ENCODE measurements at regions not wholly inside any gene's neighbourhood (a gene's known extent, or its start where the extent isn't known, plus 50 kb on each side); places are given as distances from the start of the nearest gene placed in this dataset.

DNA sequence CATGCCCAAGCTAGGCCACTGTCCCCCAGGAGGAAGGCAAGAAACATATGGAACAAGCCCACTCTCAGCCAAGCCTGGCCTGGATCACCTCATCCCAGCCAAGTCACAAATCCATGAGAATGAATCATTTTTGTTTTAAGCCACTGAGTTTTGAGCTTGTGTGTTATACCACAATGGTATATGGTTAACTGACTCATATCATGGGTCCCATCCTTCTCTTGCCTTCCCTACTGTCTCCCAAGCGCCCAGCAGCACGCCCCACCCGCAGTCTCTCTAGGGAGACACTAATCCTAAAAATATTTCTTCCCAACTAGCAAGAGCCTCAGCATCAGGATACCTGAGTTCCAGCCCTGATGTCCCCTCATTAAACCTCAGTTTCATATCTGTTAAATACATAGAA is 248.1 kb downstream of the CDK5RAP2 start:
- no peak overlapping the region for H3K4me3 ChIP-seq (ENCODE audit: low read depth, low read length)
- WGBS (ENCODE audit: extremely low coverage, insufficient coverage, insufficient read length) = no CpG with 5 or more reads among the region's 3 CpGs

DNA sequence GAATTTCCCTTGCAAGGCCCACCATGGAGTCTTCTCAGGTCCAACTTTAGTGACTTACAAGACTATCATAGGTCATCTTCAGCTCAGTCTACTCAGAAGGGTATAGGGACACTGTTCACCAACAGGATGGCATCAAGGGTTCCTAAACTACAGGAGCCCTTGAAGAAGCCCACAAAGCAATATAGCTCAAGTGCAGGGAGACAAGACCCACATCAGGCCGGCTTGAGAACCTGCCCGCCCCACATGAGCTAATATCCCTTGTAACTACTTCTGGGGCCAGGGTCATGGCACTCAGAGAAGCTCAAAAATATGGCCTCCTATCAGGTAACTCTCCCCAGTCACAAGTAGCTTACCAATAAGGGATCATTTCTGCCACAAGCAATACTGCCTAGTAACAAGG is 249.9 kb downstream of the CDK5RAP2 start:
- Histone ChIP-seq H3K27ac (ENCODE audit: low read depth, low read length) (no peak overlapping the region), H2BK120ac (ENCODE audit: insufficient read depth, low read length, poor library complexity) (no peak overlapping the region), H3K4me1 (ENCODE audit: control insufficient read depth in 1 of 2, insufficient read depth in 2 of 2, low read length in 2 of 2) (peaks cover 0 to 4% of the 10 kb centered on the region in 2 experiments), H3K36me3 (ENCODE audit: control insufficient read depth in 1 of 2, insufficient read depth in 2 of 2, low read length in 2 of 2) (no peaks in the 10 kb centered on the region), H3K4ac (ENCODE audit: low read depth, low read length) (no peak overlapping the region), H3K18ac (ENCODE audit: low read length) (no peak overlapping the region), H3K9ac (ENCODE audit: low read length) (no peak overlapping the region), H4K12ac (ENCODE audit: low read depth, low read length) (no peak overlapping the region), H3K23ac (ENCODE audit: low read length) (no peak overlapping the region), H3K79me1 (ENCODE audit: low read length) (no peaks in the 10 kb centered on the region), H3K9me3 (ENCODE audit: insufficient read depth, low read depth, low read length) (no peaks in the 10 kb centered on the region), H3K4me2 (ENCODE audit: low read length) (no peak overlapping the region), H4K91ac (ENCODE audit: low read depth, low read length) (no peak overlapping the region), H3K79me2 (ENCODE audit: control insufficient read depth, insufficient read depth, low read length, poor library complexity) (no peaks in the 10 kb centered on the region), H4K8ac (ENCODE audit: low read depth, low read length) (no peak overlapping the region), H3K14ac (ENCODE audit: low read length) (no peak overlapping the region), H2BK12ac (ENCODE audit: low read length) (no peak overlapping the region), H3K27me3 (ENCODE audit: insufficient read depth, low read length) (no peaks in the 10 kb centered on the region), H2BK5ac (ENCODE audit: low read depth, low read length, poor library complexity) (no peak overlapping the region), H3K4me3 (ENCODE audit: low read depth, low read length) (no peak overlapping the region), H2AK5ac (ENCODE audit: low read length) (no peak overlapping the region), H2AFZ (ENCODE audit: insufficient read depth, low read length, poor library complexity) (no peak overlapping the region)
- no CpG with 5 or more reads among the region's 2 CpGs for WGBS (ENCODE audit: extremely low coverage, insufficient coverage, insufficient read length)
- no peak for DNase-seq

More for the DNA sequence above, 248.1 kb downstream of the CDK5RAP2 start:
- Histone ChIP-seq H3K18ac (ENCODE audit: low read length) (no peak overlapping the region), H3K79me2 (ENCODE audit: control insufficient read depth, insufficient read depth, low read length, poor library complexity) (no peaks in the 10 kb centered on the region), H3K23ac (ENCODE audit: low read length) (no peak overlapping the region), H2AFZ (ENCODE audit: insufficient read depth, low read length, poor library complexity) (no peak overlapping the region), H4K91ac (ENCODE audit: low read depth, low read length) (no peak overlapping the region), H3K36me3 (ENCODE audit: control insufficient read depth in 1 of 2, insufficient read depth in 2 of 2, low read length in 2 of 2) (no peaks in the 10 kb centered on the region), H3K9me3 (ENCODE audit: insufficient read depth, low read depth, low read length) (no peaks in the 10 kb centered on the region), H2BK5ac (ENCODE audit: low read depth, low read length, poor library complexity) (no peak overlapping the region), H3K14ac (ENCODE audit: low read length) (no peak overlapping the region), H2BK120ac (ENCODE audit: insufficient read depth, low read length, poor library complexity) (no peak overlapping the region), H3K27me3 (ENCODE audit: insufficient read depth, low read length) (no peaks in the 10 kb centered on the region), H3K4me1 (ENCODE audit: control insufficient read depth in 1 of 2, insufficient read depth in 2 of 2, low read length in 2 of 2) (no peaks in the 10 kb centered on the region), H3K9ac (ENCODE audit: low read length) (no peak overlapping the region), H3K27ac (ENCODE audit: low read depth, low read length) (no peak overlapping the region), H2BK12ac (ENCODE audit: low read length) (no peak overlapping the region), H3K4ac (ENCODE audit: low read depth, low read length) (no peak overlapping the region), H4K12ac (ENCODE audit: low read depth, low read length) (no peak overlapping the region), H3K79me1 (ENCODE audit: low read length) (no peaks in the 10 kb centered on the region), H2AK5ac (ENCODE audit: low read length) (no peak overlapping the region), H3K4me2 (ENCODE audit: low read length) (no peak overlapping the region), H4K8ac (ENCODE audit: low read depth, low read length) (no peak overlapping the region)
- no peak for DNase-seq

DNA sequence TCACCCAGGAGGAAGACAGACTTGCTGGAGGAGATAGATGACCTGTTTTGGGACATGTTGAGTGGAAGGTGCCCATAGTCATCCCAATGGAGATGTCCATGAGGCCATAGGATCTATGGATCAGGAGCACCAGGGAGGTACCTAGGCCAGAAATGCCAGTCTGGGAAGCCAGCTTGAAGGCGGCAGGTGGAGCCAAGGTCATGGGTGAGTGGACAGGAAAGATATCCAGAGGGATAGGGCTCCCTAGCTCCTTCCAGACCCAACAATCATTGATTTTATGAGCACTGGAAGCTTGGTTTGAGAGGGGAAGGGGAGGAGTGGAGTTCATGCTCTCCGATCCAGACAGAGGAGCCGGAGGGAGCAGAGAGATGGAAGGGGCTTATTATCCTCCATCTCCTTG is 252.6 kb downstream of the CDK5RAP2 start:
- H3K27ac ChIP-seq (ENCODE audit: low read depth, low read length) = no peak overlapping the region
- WGBS (ENCODE audit: extremely low coverage, insufficient coverage, insufficient read length) = no CpG with 5 or more reads among the region's 3 CpGs
- H3K4me1 ChIP-seq (ENCODE audit: control insufficient read depth in 1 of 2, insufficient read depth in 2 of 2, low read length in 2 of 2) = peaks cover 0 to 6% of the 10 kb centered on the region in 2 experiments
- no peak overlapping the region for H2BK12ac ChIP-seq (ENCODE audit: low read length)
- no peak overlapping the region for H3K4me2 ChIP-seq (ENCODE audit: low read length)
- no peak overlapping the region for H3K9ac ChIP-seq (ENCODE audit: low read length)
- H3K18ac ChIP-seq (ENCODE audit: low read length) = no peak overlapping the region
- no peaks in the 10 kb centered on the region for H3K36me3 ChIP-seq (ENCODE audit: control insufficient read depth in 1 of 2, insufficient read depth in 2 of 2, low read length in 2 of 2)
- H3K79me1 ChIP-seq (ENCODE audit: low read length) = no peaks in the 10 kb centered on the region
- no peak overlapping the region for H2BK5ac ChIP-seq (ENCODE audit: low read depth, low read length, poor library complexity)
- no peak overlapping the region for H3K14ac ChIP-seq (ENCODE audit: low read length)
- H2AFZ ChIP-seq (ENCODE audit: insufficient read depth, low read length, poor library complexity) = no peak overlapping the region
- no peak overlapping the region for H3K4me3 ChIP-seq (ENCODE audit: low read depth, low read length)
- no peak overlapping the region for H4K12ac ChIP-seq (ENCODE audit: low read depth, low read length)
- H2BK120ac ChIP-seq (ENCODE audit: insufficient read depth, low read length, poor library complexity) = no peak overlapping the region
- no peak overlapping the region for H3K23ac ChIP-seq (ENCODE audit: low read length)
- DNase-seq = no peak
- no peaks in the 10 kb centered on the region for H3K9me3 ChIP-seq (ENCODE audit: insufficient read depth, low read depth, low read length)
- H2AK5ac ChIP-seq (ENCODE audit: low read length) = no peak overlapping the region
- no peak overlapping the region for H4K8ac ChIP-seq (ENCODE audit: low read depth, low read length)
- no peak overlapping the region for H4K91ac ChIP-seq (ENCODE audit: low read depth, low read length)
- no peaks in the 10 kb centered on the region for H3K27me3 ChIP-seq (ENCODE audit: insufficient read depth, low read length)
- no peaks in the 10 kb centered on the region for H3K79me2 ChIP-seq (ENCODE audit: control insufficient read depth, insufficient read depth, low read length, poor library complexity)
- H3K4ac ChIP-seq (ENCODE audit: low read depth, low read length) = no peak overlapping the region

DNA sequence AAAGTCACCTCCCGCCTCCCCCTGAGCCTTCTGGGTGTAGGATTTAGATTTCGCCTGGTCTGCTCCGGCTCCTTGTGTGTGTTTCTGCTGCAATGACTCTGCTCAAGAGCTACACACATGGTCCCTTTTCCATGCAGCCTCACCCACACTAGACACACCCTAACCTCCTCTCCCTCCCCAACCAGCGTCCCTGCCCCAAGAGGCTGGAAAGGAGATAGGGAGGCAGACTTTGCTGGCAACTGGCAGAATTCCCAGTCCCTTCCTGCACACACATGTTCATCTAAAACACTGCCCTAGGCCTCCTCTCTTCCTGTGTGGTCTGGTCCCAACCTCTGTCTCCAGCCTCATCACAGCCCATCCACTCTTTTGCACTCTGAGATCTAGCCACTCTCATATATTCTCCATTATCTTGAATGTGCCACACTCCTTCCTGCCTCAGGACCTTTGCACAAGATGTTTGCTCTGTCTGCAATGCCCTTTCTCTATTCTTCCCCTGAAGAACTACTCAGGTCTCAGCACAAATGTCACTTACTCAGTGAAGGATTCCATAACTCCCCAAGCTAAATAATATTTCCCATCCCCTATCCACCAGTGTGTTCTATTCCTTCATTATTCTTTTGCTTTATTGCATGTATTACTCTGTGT is 253.8 kb downstream of the CDK5RAP2 start:
- Histone ChIP-seq H3K79me1 (ENCODE audit: low read length) (no peaks in the 10 kb centered on the region), H3K36me3 (ENCODE audit: control insufficient read depth in 1 of 2, insufficient read depth in 2 of 2, low read length in 2 of 2) (no peaks in the 10 kb centered on the region), H3K4me3 (ENCODE audit: low read depth, low read length) (no peak overlapping the region), H2BK12ac (ENCODE audit: low read length) (no peak overlapping the region), H3K9ac (ENCODE audit: low read length) (no peak overlapping the region), H3K4me1 (ENCODE audit: control insufficient read depth in 1 of 2, insufficient read depth in 2 of 2, low read length in 2 of 2) (peaks cover 0 to 6% of the 10 kb centered on the region in 2 experiments), H3K14ac (ENCODE audit: low read length) (no peak overlapping the region), H2AK5ac (ENCODE audit: low read length) (no peak overlapping the region), H3K9me3 (ENCODE audit: insufficient read depth, low read depth, low read length) (no peaks in the 10 kb centered on the region), H3K18ac (ENCODE audit: low read length) (no peak overlapping the region), H2BK120ac (ENCODE audit: insufficient read depth, low read length, poor library complexity) (no peak overlapping the region), H3K27ac (ENCODE audit: low read depth, low read length) (no peak overlapping the region), H2AFZ (ENCODE audit: insufficient read depth, low read length, poor library complexity) (no peak overlapping the region), H3K4ac (ENCODE audit: low read depth, low read length) (no peak overlapping the region), H4K12ac (ENCODE audit: low read depth, low read length) (no peak overlapping the region), H3K27me3 (ENCODE audit: insufficient read depth, low read length) (no peaks in the 10 kb centered on the region), H4K8ac (ENCODE audit: low read depth, low read length) (no peak overlapping the region), H2BK5ac (ENCODE audit: low read depth, low read length, poor library complexity) (no peak overlapping the region), H3K79me2 (ENCODE audit: control insufficient read depth, insufficient read depth, low read length, poor library complexity) (no peaks in the 10 kb centered on the region), H3K4me2 (ENCODE audit: low read length) (no peak overlapping the region), H4K91ac (ENCODE audit: low read depth, low read length) (no peak overlapping the region), H3K23ac (ENCODE audit: low read length) (no peak overlapping the region)
- no peak for DNase-seq
- WGBS (ENCODE audit: extremely low coverage, insufficient coverage, insufficient read length) = no CpG with 5 or more reads among the region's 4 CpGs

Measured in trophoblast cell (in vitro differentiated cells and primary cell).